NCI-H2227 treated with DMSO at 0.1 percent for 48 hours (cell line): ENCODE measurements at regions not wholly inside any gene's neighbourhood (a gene's known extent, or its start where the extent isn't known, plus 50 kb on each side); places are given as distances from the start of the nearest gene placed in this dataset.

ENCODE experiments used
- DNase-seq: peaks from one replicate; lab custom pipeline; 2025; lab: John Stamatoyannopoulos, UW

- no peak for DNase-seq
Measured at GRCh38 chr6:105793130-105793529, 293.0 kb upstream of the PRDM1 start.

GRCh38 chr6:105791583-105792318, 294.4 kb upstream of the PRDM1 start:
- DNase-seq, result no peak

- no peak for DNase-seq
Measured at GRCh38 chr6:105791179-105791578, 295.0 kb upstream of the PRDM1 start.

DNA sequence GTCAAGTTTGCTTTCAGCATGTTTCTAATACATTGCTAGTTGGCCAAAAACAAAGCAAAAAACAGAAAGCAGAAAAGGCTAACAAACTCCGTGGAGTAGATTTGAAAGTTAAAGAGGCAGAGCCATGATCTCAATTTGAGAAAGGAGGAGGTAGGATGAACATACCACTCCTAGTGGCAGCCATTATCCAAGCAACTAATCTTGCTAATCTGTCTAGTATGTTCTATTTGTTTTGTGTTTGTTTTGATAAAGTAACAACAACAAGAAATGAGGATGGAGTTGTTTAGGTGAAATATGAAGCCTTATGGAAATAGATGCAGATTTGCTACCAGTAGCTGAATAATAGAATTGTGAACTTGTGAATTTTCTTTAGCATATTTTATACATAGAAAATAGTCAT, 295.5 kb upstream of the PRDM1 start:
- no peak for DNase-seq

DNA sequence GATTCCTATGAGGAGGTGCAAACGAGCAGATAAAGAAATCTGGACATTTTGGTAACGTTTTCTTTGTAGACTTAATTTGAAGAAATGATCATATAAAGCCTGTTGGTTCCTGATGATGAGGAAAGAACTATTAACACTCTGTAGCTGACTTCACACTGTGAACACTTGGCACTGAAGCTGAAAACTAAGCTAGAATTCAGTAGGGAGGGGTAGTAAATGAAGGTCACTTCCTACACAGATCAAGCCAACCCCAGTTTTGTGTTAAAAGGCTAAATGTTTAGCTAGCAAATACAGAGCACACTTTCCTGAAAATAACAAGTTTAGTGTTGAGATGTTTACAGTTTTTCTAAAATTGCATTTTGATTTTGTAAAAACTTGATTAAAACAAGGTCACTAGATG, 296.2 kb upstream of the PRDM1 start:
- DNase-seq, result no peak

DNA sequence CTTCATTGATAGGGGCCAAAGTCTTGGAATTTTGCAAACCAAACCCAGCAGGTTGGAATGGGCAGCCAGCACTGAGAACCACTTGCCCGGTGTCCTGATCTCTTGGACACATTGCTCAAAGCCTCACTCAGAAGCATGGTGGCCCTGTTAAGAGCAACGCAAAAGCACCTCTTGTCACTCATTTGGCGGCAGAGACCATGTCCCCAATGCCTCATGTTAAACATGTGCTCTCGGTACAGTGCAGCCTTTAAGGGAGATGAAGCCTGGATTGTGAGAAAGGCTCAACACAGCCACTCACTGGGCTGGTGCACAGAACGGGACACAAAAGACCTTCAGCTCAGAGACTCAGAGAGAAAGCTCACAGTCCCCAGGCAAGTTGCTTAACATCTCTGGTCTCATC, 298.4 kb upstream of the PRDM1 start:
- DNase-seq, result no peak

- DNase-seq, result no peak
Measured at GRCh38 chr6:105786890-105787655, 299.1 kb upstream of the PRDM1 start.

DNA sequence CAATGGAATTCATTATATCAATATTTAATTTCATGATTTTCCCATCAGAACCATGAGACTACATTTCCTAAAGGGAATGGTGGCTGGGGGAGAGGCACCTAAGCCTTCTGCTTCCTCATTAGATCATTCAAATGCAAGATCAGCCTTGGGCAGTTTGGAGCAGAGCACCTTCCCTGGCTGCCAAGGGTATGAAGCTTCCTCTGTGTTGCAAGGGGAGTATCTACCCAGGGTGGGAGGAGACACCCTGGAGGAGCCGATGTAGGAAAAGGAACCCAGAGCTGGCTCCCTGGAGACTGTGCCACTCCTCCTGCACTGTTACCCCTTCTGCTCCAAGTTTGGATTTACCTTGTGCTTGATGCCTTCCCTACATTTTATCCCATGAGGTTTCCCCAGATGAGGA, 299.7 kb upstream of the PRDM1 start:
- DNase-seq, result no peak

GRCh38 chr6:105785066-105785811, 300.9 kb upstream of the PRDM1 start:
- DNase-seq, result no peak

DNA sequence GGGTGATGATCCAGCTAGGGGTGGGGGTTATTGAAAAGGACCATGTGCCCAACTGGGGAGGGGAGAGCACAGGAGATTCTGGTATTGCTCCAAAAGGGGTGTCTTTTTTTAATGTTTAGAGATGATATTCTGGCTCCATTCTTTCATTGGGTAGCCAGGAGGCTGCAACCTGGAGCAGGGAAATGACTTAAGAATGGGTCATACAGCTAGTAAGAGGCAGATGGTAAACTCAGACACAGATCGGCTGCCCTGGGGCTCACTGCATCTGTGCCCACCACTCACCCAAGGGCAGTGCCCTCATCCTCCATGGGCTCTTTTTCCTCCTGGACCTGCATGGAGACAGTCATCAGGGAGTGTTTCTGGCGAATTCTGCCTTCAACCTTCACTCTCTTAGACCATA, 302.0 kb upstream of the PRDM1 start:
- DNase-seq, result no peak

GRCh38 chr6:105783333-105783935, 302.7 kb upstream of the PRDM1 start:
- DNase-seq, result no peak

DNA sequence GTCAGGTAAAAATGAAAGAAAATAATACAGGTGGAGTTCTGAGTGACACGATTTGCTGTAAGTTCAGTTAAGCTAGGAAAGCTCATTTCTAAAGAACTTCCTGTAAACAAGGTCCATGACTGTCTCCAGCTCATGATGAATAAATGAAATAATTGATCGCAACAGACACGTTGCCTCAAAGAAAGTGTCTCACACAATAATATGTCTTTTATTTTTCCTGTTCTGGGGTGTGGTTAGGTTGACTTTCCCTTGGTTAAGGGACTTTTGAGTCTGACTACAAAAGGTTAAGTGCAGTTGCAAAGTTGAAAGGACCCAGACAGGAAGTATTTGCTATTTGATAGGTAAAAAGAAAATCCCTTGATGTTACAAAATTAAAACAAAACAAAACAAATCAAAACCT, 304.2 kb upstream of the PRDM1 start:
- DNase-seq, result no peak

DNA sequence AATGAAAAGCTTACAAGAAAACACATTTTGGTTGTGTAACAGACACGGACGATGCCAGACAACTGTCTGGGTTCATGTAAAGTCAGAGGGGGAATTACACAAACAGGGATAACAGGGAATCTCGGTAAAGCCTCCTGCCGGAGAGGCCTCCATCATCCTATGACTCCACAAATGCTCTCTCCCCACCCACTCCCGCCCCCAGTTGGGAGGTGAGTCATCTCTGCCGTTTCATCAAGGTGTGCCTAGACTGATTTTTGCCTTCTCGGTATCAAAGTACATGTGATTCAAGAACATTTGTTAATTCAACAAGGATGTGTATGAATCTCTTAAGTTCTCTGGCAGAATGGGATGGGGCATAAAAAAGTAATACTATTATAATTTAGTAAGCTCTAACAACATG, 304.9 kb upstream of the PRDM1 start:
- DNase-seq, result no peak

- DNase-seq, result no peak
Measured at GRCh38 chr6:105780146-105780860, 305.8 kb upstream of the PRDM1 start.

- DNase-seq, result no peak
Measured at GRCh38 chr6:105779110-105779509, 307.0 kb upstream of the PRDM1 start.

DNA sequence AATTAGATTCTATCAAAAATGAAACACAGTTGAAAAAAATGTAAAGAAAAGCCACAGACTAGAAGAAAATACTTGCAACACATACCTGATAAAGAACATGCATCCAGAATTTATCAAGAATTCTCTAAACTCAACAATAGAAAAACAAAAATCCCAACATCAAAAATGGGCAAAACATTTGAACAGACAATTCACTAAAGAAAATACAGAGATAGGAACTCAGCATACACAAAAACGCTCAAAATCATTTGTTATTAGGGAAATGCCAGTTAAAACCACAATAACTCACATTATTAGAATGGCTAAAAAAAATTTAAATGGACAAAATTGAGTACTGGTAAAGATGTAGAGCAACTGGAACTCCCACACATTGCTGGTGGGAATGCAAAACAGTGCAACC, 311.0 kb upstream of the PRDM1 start:
- DNase-seq, result no peak

DNA sequence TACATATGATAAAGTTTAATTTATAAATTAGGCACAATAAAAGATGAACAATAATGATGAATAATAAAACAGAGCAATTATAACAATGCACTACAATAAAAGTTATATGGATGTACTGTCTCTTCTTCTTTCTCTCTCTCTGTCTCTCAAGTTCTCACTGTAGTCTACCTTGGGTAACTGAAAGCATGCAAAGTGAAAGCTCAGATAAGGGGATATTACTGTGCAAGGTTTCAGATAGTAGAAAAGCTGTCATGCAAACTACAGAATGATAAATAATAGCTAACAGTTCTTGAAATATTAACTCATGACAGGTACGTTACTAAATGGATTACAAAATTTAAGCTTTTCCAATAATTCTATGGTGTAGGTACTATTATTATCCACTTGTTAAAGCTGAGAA, 311.9 kb upstream of the PRDM1 start:
- no peak for DNase-seq

GRCh38 chr6:105771313-105771970, 314.7 kb upstream of the PRDM1 start:
- DNase-seq, result no peak

GRCh38 chr6:105769987-105770386, 316.1 kb upstream of the PRDM1 start:
- DNase-seq, result no peak

GRCh38 chr6:105769197-105769596, 316.9 kb upstream of the PRDM1 start:
- no peak for DNase-seq

DNA sequence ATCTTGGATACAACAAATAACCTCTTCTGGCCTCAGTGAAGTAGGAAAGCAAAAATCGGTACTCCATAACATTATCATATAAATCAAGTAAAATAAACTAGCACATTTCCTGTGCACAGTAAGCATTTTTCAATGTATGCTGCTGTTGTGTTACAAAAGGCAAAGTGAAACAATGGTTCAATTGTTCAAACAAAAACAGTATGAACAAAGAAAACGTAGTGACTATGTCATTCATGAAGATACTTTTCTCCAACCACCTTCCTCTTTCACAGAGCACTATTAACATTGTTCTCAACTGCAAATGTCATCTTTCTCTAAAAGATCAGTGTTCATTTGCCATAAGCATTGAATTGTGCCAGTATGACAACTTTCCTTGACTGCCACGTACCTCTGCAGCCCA, 318.6 kb upstream of the PRDM1 start:
- DNase-seq, result no peak
